Sigmoid colon (tissue), 6 donors: ENCODE measurements at regions not wholly inside any gene's neighbourhood (a gene's known extent, or its start where the extent isn't known, plus 50 kb on each side); places are given as distances from the start of the nearest gene placed in this dataset.

Experiments used
- DNase-seq: peaks from one replicate; pipeline ENCODE4 v3.0.0-alpha.2; 2019
- H3K27ac ChIP-seq, 4 donors: fragments of 200-600 bp; sonication (generic); one replicate each; pipeline ENCODE4 v1.5.1; 2016 to 2019; ENCODE audit warnings: mild to moderate bottlenecking in 1 of 4
- H3K27me3 ChIP-seq, 3 donors: fragments of 200-600 bp; sonication (generic); one replicate each; pipeline ENCODE4 v1.5.1; 2019; ENCODE audit warnings: mild to moderate bottlenecking in 1 of 3
- H3K36me3 ChIP-seq, 4 donors: fragments of 200-600 bp; sonication (generic); one replicate each; pipeline ENCODE4 v1.5.1; 2016 to 2019
- H3K4me1 ChIP-seq, 4 donors: fragments of 200-600 bp; sonication (generic); one replicate each; pipeline ENCODE4 v1.5.1; 2017 to 2019
- H3K4me3 ChIP-seq, 4 donors: fragments of 200-600 bp; sonication (generic); one replicate each; pipeline ENCODE4 v1.5.1; 2017 to 2019; ENCODE audit warnings: mild to moderate bottlenecking in 2 of 4, moderate library complexity in 1 of 4
- H3K9me3 ChIP-seq, 4 donors: fragments of 200-600 bp in 3 of 4; sonication (generic) in 3 of 4; one replicate each; pipeline versions ENCODE4 v1.5.1 to v1.6.1; 2013 to 2019
- EP300 ChIP-seq, 4 donors: sonication (generic); formaldehyde crosslinking; IDR thresholded peaks; one replicate each; pipeline ENCODE4 v1.6.1; 2017; ENCODE audit warnings: antibody characterized with exemption in 4 of 4
- POLR2A ChIP-seq, 2 donors: fragments of 450-650 bp; IDR thresholded peaks; one replicate each; pipeline ENCODE4 v1.6.1; 2016; ENCODE audit warnings: antibody characterized with exemption in 2 of 2, mild to moderate bottlenecking in 2 of 2, moderate library complexity in 2 of 2
- POLR2AphosphoS5 ChIP-seq, 4 donors: sonication (generic); formaldehyde crosslinking; IDR thresholded peaks; one replicate each; pipeline ENCODE4 v1.6.1; 2017; ENCODE audit warnings: antibody characterized with exemption in 4 of 4
- WGBS, 2 donors: extraction: QIAGEN DNeasy Blood & Tissue Kit; methylation state at CpG; one replicate each; pipeline ENCODE4 v1.1.7; 2013; 5-methylcytosine and 5-hydroxymethylcytosine counted together
- intact Hi-C: fragments of 100-400 bp; cut with DNase I; formaldehyde crosslinking; loops from one replicate; pipeline ENCODE4 v1.15.1; 2023
- TF ChIP-seq, protein P1 (sequence below), 4 experiments: fragments of 450-650 bp in 3 of 4; fragments of 200-600 bp in 1 of 4; IDR thresholded peaks; one replicate each; pipeline ENCODE4 v1.5.1; 2016 to 2019; ENCODE audit warnings: antibody characterized with exemption in 4 of 4, mild to moderate bottlenecking in 3 of 4, moderate library complexity in 2 of 4
- donor health status: healthy with polysubstance abuse.
- donor health status: healthy.

GRCh38 chr15:62483814-62484213 lies 318.7 kb upstream of the C2CD4B start:
- DNase-seq = no peak
- no peak overlapping the region for H3K27ac ChIP-seq
- WGBS, 2 donors = 19 to 59% methylated on average over 4 of the region's 4 CpGs
- H3K4me1 ChIP-seq = peaks cover 0 to 17% (median 9%) of the 10 kb centered on the region in 4 donors
- TF ChIP-seq POLR2AphosphoS5 (IDR thresholded peaks at IDR 0.05) (no peak), EP300 (IDR thresholded peaks at IDR 0.05) (no peak), POLR2A (IDR thresholded peaks at IDR 0.05) (no peak)
- TF ChIP-seq, protein P1, sequence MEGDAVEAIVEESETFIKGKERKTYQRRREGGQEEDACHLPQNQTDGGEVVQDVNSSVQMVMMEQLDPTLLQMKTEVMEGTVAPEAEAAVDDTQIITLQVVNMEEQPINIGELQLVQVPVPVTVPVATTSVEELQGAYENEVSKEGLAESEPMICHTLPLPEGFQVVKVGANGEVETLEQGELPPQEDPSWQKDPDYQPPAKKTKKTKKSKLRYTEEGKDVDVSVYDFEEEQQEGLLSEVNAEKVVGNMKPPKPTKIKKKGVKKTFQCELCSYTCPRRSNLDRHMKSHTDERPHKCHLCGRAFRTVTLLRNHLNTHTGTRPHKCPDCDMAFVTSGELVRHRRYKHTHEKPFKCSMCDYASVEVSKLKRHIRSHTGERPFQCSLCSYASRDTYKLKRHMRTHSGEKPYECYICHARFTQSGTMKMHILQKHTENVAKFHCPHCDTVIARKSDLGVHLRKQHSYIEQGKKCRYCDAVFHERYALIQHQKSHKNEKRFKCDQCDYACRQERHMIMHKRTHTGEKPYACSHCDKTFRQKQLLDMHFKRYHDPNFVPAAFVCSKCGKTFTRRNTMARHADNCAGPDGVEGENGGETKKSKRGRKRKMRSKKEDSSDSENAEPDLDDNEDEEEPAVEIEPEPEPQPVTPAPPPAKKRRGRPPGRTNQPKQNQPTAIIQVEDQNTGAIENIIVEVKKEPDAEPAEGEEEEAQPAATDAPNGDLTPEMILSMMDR (IDR thresholded peaks at IDR 0.05) = no peak
- no peaks in the 10 kb centered on the region for H3K36me3 ChIP-seq
- no peak overlapping the region for H3K4me3 ChIP-seq
- H3K27me3 ChIP-seq = no peaks in the 10 kb centered on the region
- no peaks in the 10 kb centered on the region for H3K9me3 ChIP-seq
- intact Hi-C loops = no loop called here

DNA sequence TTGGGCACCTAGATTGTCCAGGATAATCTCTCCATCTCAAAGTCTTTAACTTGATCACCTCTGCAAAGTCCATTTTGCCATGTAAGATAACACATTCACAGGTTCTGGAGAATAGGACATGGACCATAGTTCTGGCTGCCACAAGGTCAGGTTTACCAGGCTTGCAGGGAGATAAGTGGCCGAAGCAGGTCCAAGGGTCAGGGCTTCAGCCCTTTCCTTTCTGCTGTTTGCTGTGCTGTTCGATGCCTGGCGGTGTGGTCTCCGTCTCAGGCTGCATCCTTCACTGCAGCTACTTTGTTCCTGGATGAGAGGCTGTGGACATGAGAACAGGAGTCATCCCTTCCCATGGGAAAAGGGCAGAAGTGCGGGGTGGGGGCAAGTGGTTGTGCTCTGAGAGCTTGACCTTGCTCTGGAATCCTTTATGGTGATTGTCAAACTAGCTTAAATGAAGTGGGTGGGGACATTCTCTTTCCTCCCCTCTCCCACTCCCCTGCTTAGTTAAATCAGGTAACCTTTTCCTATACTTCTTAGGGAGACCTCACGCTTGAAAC lies 320.2 kb upstream of the C2CD4B start:
- 95 to 97% methylated on average over 6 of the region's 6 CpGs for WGBS, 2 donors
- intact Hi-C loops = no loop called here
- no peak for DNase-seq
- Histone ChIP-seq H3K4me1 (peaks cover 0 to 17% (median 9%) of the 10 kb centered on the region in 4 donors), H3K27ac (no peak overlapping the region), H3K4me3 (no peak overlapping the region), H3K36me3 (no peaks in the 10 kb centered on the region), H3K27me3 (no peaks in the 10 kb centered on the region), H3K9me3 (no peaks in the 10 kb centered on the region)
- no peak for TF ChIP-seq POLR2A (IDR thresholded peaks at IDR 0.05)
- no peak for TF ChIP-seq EP300 (IDR thresholded peaks at IDR 0.05)
- TF ChIP-seq POLR2AphosphoS5 (IDR thresholded peaks at IDR 0.05) = no peak
- TF ChIP-seq, protein P1 (IDR thresholded peaks at IDR 0.05) = no peak

GRCh38 chr15:62486041-62486440 lies 321.0 kb upstream of the C2CD4B start:
- H3K4me3 ChIP-seq = no peak overlapping the region
- no peaks in the 10 kb centered on the region for H3K27me3 ChIP-seq
- 93 to 95% methylated on average over 1 of the region's 1 CpG for WGBS, 2 donors
- intact Hi-C loops = no loop called here
- peaks cover 0 to 17% (median 9%) of the 10 kb centered on the region in 4 donors for H3K4me1 ChIP-seq
- TF ChIP-seq POLR2AphosphoS5 (IDR thresholded peaks at IDR 0.05) (no peak), EP300 (IDR thresholded peaks at IDR 0.05) (no peak), POLR2A (IDR thresholded peaks at IDR 0.05) (no peak)
- TF ChIP-seq, protein P1 (IDR thresholded peaks at IDR 0.05) = no peak
- no peaks in the 10 kb centered on the region for H3K9me3 ChIP-seq
- DNase-seq = no peak
- H3K27ac ChIP-seq = no peak overlapping the region
- no peaks in the 10 kb centered on the region for H3K36me3 ChIP-seq

DNA sequence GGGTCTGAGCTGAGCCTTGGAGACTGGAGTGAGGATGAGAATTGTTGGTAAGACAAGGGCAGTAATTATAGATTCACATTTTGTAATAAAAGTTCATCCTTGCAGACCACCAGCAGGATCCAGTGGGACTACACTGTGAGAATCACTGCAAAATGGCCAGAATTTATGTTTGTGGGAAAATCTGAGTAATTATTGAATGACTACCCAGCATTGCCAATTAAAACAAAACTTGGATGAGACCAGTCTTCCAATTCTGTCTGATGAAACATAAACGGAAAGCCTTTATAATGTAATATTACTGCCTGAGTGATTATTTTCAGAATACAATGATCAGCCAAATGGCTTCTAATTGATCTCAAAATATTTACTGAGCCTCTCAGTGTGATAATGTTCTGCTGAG lies 323.3 kb upstream of the C2CD4B start:
- Histone ChIP-seq H3K27ac (no peak overlapping the region), H3K9me3 (no peaks in the 10 kb centered on the region), H3K27me3 (no peaks in the 10 kb centered on the region), H3K4me3 (no peak overlapping the region), H3K36me3 (no peaks in the 10 kb centered on the region), H3K4me1 (peaks cover 0 to 10% (median 5%) of the 10 kb centered on the region in 4 donors)
- intact Hi-C loops = no loop called here
- no peak for DNase-seq
- WGBS, 2 donors = 72 to 81% methylated on average over 1 of the region's 1 CpG
- no peak for TF ChIP-seq POLR2AphosphoS5 (IDR thresholded peaks at IDR 0.05)
- TF ChIP-seq EP300 (IDR thresholded peaks at IDR 0.05) = no peak
- TF ChIP-seq POLR2A (IDR thresholded peaks at IDR 0.05) = no peak
- TF ChIP-seq, protein P1 (IDR thresholded peaks at IDR 0.05) = no peak

GRCh38 chr15:62491642-62492041 lies 326.6 kb upstream of the C2CD4B start:
- Histone ChIP-seq H3K4me1 (peaks cover 0 to 17% (median 4%) of the 10 kb centered on the region in 4 donors), H3K27me3 (no peaks in the 10 kb centered on the region), H3K9me3 (no peaks in the 10 kb centered on the region), H3K4me3 (no peak overlapping the region), H3K27ac (no peak overlapping the region), H3K36me3 (no peaks in the 10 kb centered on the region)
- WGBS, 2 donors = 85 to 91% methylated on average over 2 of the region's 2 CpGs
- no peak for DNase-seq
- intact Hi-C loops = no loop called here
- TF ChIP-seq POLR2AphosphoS5 (IDR thresholded peaks at IDR 0.05) (no peak), POLR2A (IDR thresholded peaks at IDR 0.05) (no peak), EP300 (IDR thresholded peaks at IDR 0.05) (no peak)
- TF ChIP-seq, protein P1 (IDR thresholded peaks at IDR 0.05) = no peak
